ENCODE measurements at regions not wholly inside any gene's neighbourhood (a gene's known extent, or its start where the extent isn't known, plus 50 kb on each side); places are given as distances from the start of the nearest gene placed in this dataset.

GRCh38 chr13:74398599-74398998 is 264.4 kb upstream of the KLF12 start:
- TF ChIP-seq CTCF (IDR thresholded peaks at IDR 0.05; ENCODE audit: insufficient read depth, low read depth, low read length, missing control alignments) = no peak
- DNase-seq (ENCODE audit: low read depth) = no peak
- no peak overlapping the region for H3K4me3 ChIP-seq (ENCODE audit: low read length)

GRCh38 chr13:74389056-74389455 is 254.9 kb upstream of the KLF12 start:
- H3K4me3 ChIP-seq (ENCODE audit: low read length) = no peak overlapping the region
- no peak for TF ChIP-seq CTCF (IDR thresholded peaks at IDR 0.05; ENCODE audit: insufficient read depth, low read depth, low read length, missing control alignments)
- no peak for DNase-seq (ENCODE audit: low read depth)

GRCh38 chr13:74388626-74389025 is 254.4 kb upstream of the KLF12 start:
- TF ChIP-seq CTCF (IDR thresholded peaks at IDR 0.05; ENCODE audit: insufficient read depth, low read depth, low read length, missing control alignments) = no peak
- H3K4me3 ChIP-seq (ENCODE audit: low read length) = no peak overlapping the region
- no peak for DNase-seq (ENCODE audit: low read depth)

- TF ChIP-seq CTCF (IDR thresholded peaks at IDR 0.05; ENCODE audit: insufficient read depth, low read depth, low read length, missing control alignments) = no peak
- no peak for DNase-seq (ENCODE audit: low read depth)
- H3K4me3 ChIP-seq (ENCODE audit: low read length) = no peak overlapping the region
Observed at GRCh38 chr13:74372511-74372910, 238.3 kb upstream of the KLF12 start.

GRCh38 chr13:74367193-74367592 is 233.0 kb upstream of the KLF12 start:
- no peak overlapping the region for H3K4me3 ChIP-seq (ENCODE audit: low read length)
- no peak for DNase-seq (ENCODE audit: low read depth)
- TF ChIP-seq CTCF (IDR thresholded peaks at IDR 0.05; ENCODE audit: insufficient read depth, low read depth, low read length, missing control alignments) = no peak

GRCh38 chr13:74361274-74361673 is 227.1 kb upstream of the KLF12 start:
- DNase-seq (ENCODE audit: low read depth) = no peak
- TF ChIP-seq CTCF (IDR thresholded peaks at IDR 0.05; ENCODE audit: insufficient read depth, low read depth, low read length, missing control alignments) = no peak
- H3K4me3 ChIP-seq (ENCODE audit: low read length) = no peak overlapping the region

- no peak for TF ChIP-seq CTCF (IDR thresholded peaks at IDR 0.05; ENCODE audit: insufficient read depth, low read depth, low read length, missing control alignments)
- DNase-seq (ENCODE audit: low read depth) = no peak
- no peak overlapping the region for H3K4me3 ChIP-seq (ENCODE audit: low read length)
Observed at GRCh38 chr13:74346960-74347359, 212.8 kb upstream of the KLF12 start.
